RCC 7860 (cell line): ENCODE measurements at regions not wholly inside any gene's neighbourhood (a gene's known extent, or its start where the extent isn't known, plus 50 kb on each side); places are given as distances from the start of the nearest gene placed in this dataset.
"Not testable (repeated sequence)": the region's sequence is repeated elsewhere in the genome, so short reads cannot be mapped to it uniquely, and the experiment has no call there.

Experiments used
- DNase-seq: peaks from one replicate; pipeline ENCODE4 v3.0.0-alpha.2; 2015; ENCODE audit warnings: low spot score
- FAIRE-seq: peaks from 2 replicates; lab custom pipeline; 2012; peaks lifted over from hg19 to GRCh38; lab: Jason Lieb, UNC

DNA sequence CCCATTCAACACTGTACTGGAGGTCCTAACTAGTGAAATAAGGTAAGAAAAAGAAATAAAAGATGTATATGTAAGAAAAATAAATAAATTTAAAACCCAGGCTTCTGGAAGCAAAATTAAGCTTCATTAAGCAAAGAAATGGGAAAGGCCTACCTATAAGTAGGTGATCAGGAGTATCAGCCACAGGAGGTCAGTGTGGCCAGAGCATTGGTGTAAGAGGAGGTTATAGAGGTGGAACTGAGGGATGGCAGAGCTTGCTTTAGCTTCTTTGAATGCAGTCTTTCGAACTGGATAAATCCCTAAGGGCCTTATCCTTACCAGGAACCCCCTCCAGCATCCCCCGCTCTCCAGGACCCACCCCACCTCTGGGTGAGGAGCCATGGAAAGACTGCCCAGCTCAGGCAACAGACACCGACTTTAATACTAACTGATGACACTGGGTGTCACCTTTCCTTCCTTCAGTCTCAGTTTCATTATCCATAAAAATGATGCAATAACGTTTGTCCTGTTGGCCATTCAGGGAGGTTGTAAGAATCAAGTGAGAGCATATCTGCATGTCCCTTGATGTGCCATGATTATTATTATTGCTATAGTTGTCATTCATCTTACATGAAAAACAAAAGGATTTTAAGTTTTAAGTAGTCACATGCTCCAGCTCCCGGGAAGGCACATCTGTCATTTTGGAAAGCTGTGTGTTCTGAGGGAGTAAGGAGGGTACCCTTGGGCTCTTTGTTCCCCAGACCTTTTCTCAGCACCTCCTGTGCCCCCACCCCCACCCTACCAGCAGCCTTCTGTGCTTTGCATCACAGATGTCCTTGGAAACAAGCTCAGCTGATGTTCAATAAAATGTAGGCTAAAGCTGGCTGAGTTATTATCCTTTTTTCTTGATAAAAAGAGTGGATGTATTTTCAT lies 50.8 kb upstream of the CTNNA1 start:
- DNase-seq: no peak

GRCh38 chr5:138701678-138702077 lies 51.5 kb upstream of the CTNNA1 start:
- no peak for FAIRE-seq
- no peak for DNase-seq

More for the DNA sequence above, 50.8 kb upstream of the CTNNA1 start:
- no peak for FAIRE-seq

DNA sequence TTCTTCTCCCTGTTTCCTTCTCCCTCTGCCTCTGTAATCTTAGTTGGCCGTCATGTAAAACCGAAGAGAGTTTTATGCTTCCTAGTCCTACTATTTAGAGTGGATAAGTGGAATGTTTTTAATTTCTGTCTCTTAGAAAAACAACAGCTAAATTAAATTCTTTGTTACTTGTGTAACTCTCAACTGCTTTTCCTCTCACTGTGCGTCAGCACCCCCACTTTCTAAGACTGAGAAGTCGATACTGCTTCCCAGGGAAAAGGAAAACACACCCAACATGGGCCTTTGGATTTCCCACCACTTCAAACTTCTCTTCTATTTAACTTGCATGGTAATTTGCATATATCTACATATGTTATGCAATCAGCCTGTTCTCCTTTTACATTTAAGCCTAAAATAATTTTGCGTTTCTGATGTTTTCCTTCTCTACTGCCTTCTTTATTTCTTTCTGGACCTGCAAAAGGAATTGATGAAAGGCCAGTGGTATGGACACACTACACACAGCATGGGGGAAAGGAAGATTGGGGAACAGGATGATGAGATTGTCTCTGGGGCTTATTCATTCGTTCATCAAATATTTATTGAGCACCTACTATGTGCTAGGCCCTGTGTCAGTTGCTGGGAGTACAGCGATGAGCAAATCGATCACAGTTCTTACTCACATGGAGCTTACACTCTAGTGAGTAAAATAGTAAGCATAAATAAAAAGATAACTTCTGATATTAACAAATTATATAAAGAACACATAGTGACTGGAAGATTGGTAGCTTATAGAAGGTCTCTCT lies 52.5 kb upstream of the CTNNA1 start:
- DNase-seq: no peak
- FAIRE-seq: no peak

DNA sequence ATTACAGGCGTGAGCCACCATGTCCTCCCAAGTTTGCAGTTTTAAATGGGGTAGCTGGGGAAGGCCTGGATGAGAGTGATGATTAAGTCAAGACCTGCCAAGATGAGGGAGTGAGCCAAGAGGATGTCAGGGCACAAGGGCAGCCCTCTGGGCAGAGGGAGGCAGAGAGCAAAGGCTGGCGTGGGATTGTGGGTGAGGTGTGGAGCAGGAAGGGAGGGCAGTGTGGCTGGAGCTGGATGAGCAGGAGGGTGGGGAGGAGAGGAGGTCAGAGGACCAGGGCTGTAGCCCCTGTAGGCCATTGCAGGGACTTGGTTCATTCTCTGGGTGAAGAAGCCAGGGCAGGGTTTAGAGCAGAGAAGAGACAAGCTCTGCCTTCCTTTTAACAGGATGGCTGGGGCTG lies 53.7 kb upstream of the CTNNA1 start:
- FAIRE-seq: no peak
- peak; percentile 19 for DNase-seq

- no peak for DNase-seq
- no peak for FAIRE-seq
Measured at GRCh38 chr5:138698713-138699112, 54.5 kb upstream of the CTNNA1 start.

- no peak for FAIRE-seq
- no peak for DNase-seq
Measured at GRCh38 chr5:138697720-138698360, 55.4 kb upstream of the CTNNA1 start.

DNA sequence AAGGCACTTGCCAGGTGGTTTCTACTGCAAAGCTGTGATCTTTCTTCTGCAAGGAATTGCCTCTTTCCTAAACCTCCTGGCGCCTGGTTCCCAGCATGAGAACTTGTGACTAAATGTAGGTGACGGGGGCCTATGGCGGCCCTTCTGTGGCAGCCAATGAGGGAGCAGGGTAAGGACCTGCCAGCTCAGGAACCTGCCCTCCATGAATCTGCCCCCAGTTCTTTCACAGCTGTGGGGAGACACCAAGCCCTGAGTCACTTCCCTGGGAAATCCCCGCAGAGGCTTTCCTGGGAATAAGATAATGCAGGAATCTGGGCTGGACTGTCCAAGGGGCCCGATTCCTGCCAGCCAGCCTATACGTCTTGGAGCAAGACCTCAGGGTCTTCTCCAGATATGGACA lies 56.7 kb upstream of the CTNNA1 start:
- FAIRE-seq: peak; percentile 93
- DNase-seq: peak; percentile 96

GRCh38 chr5:138695781-138696180 lies 57.4 kb upstream of the CTNNA1 start:
- DNase-seq (no peak), FAIRE-seq (no peak)

DNA sequence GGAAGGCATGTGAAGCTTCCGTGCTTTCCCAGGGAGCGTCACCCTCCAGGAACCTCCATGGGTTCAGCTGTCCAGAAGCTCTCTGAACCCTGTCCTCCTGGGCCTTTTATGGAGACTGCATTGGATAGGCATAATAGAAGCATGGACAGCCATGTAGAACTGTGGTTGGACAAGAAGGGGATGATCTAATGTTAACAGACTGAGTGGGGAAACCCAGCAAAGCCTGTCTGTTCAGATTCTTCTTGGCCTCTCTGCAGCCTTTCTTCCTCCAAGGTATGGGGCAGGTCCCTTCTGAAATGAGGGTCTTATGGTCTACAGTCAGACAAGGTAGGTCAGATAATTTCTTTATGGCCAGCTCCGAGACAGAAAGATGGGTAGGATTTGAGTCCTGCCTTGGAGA lies 59.1 kb upstream of the CTNNA1 start:
- FAIRE-seq (no peak), DNase-seq (no peak)

DNA sequence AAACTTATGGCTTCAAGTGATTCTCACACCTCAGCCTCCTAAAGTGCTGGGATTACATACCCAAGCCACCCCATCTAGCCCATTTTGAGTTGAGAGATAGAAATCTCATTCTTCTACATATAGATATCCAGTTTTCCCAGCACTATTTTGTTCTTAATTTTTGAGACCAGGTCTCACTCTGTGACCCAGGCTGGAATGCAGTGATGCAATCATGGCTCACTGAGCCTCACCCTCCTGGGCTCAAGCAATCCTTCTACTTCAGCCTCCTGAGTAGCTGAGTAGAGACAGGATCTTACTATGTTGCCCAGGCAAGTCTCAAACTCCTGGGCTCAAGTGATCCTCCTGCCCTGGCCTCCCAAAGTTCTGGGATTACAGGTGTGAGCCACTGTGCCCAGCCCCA lies 60.9 kb upstream of the CTNNA1 start:
- no peak for FAIRE-seq
- DNase-seq: no peak

DNA sequence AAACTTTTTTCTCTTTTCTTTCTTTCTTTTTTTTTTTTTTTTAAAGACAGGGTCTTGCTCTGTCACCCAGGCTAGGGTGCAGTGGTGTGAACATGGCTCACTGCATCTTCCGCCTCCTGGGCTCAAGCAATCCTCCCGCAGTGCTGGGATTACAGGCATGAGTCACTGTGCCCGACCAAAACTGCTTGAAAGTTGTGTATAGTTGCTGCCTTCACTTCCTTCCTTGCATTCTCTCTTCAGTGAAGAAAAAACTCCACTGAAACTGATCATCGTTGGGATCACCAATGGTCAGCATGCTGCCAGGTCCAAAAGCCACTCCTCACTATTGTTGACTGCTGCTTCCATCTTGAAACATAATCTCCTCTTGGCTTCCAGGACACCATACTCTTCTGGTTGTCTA lies 66.6 kb upstream of the CTNNA1 start:
- FAIRE-seq: peak; percentile 78
- peak; percentile 59 for DNase-seq

GRCh38 chr5:138685193-138685745 lies 68.0 kb upstream of the CTNNA1 start:
- no peak for FAIRE-seq
- no peak for DNase-seq

GRCh38 chr5:138682462-138682861 lies 70.8 kb upstream of the CTNNA1 start:
- not testable (repeated sequence) for FAIRE-seq, DNase-seq

DNA sequence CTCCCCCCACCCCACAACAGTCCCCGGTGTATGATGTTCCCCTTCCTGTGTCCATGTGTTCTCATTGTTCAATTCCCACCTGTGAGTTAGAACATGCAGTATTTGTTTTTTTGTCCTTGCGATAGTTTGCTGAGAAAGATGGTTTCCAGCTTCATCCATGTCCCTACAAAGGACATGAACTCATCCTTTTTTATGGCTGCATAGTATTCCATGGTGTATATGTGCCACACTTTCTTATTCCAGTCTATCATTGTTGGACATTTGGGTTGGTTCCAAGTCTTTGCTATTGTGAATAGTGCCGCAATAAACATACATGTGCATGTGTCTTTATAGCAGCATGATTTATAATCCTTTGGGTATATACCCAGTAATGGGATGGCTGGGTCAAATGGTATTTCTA lies 74.4 kb upstream of the CTNNA1 start:
- not testable (repeated sequence) for FAIRE-seq, DNase-seq

GRCh38 chr5:138677782-138678181 lies 75.4 kb upstream of the CTNNA1 start:
- FAIRE-seq (no peak), DNase-seq (no peak)

DNA sequence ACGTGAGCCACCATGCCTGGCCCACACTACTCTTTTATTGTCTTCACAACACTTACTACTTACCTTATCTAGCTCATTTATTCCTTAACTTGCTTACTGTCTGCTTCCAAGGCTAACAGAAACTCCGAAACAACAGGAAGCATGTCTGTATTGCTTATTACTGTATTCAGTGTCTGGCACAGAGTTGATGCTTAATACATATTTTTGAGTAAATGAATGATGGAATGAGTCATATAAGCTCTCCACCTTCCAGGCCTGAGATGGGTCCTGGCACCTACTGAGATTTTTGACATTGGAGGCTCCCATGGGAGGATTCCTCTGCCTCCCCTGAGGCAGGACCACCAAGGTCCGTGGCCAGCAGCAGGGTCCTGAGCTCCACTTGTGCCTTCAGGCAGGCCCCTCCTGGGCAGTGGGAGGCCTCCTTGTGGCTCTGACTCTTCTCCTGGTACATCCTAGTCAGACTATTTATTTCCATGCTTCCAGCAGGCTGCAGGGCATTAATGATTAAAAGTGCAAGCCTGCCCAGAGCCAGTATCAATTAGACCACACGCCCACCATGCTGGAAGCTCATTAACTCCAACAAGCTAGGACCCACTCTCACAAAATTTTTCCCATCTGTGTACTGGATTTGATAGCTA lies 76.5 kb upstream of the CTNNA1 start:
- no peak for FAIRE-seq
- no peak for DNase-seq

DNA sequence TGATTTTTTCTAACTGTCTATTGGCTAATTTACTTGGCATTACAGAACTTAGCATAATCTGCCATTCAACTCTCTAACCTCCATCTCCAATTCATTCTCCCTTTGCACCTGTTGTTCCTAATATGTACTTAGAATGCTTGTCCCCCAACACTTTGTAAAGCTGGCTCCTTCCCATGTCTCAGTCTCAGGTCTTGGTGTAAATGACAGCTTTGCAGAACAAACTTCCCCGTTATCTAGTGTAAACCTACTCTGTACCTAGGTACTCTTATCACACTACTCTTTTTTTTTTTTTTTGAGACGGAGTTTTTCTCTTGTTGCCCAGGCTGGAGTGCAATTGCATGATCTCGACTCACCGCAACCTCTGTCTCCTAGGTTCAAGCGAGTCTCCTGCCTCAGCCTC lies 77.2 kb upstream of the CTNNA1 start:
- FAIRE-seq (no peak), DNase-seq (no peak)

DNA sequence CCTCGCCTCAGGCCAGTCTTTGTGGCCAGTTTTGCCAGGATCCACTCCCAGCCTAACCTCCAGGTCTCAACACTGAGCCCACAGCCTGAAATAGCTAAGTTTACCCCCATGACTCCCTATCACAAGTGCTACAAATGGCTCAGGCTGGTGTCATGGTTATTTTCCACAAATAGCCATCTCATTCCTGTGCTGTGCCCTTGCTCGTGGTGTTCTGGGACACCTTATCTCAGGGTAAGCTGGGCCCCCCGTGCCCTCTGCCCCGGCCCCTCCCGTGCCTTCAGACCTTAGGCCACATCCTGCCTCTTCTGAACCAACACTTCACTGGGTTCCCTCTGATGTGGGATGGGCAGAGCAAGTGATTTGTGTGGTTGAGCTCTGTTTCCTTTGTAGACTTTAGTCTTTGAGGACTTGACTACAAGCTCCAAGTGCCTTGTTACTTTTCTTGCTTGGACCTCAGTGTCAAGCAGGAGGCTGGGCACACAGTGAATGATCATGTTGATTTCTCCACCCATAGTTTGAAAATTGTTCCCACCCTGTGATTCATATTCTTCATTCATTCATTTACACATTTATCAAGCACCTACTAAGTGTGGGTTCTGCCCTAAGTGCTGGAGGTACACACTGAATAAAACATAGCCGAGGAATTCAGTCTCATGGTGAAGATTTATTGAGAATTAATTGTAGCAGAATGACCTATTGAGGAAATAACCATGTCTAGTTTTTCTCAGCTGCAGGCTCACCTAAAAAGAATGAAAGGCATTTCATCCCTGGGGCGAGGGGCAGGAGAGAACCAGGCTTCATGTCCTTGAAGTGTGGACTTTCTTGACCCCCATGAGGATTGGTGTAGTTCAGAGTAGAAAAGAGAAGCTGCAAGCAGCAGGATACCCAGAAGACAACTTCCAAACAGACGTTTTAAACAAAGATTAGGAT lies 84.5 kb upstream of the CTNNA1 start:
- no peak for DNase-seq
- FAIRE-seq: no peak

GRCh38 chr5:138667782-138668331 lies 85.4 kb upstream of the CTNNA1 start:
- FAIRE-seq: not testable (repeated sequence)

More at GRCh38 chr5:138667782-138668331, 85.4 kb upstream of the CTNNA1 start:
- not testable (repeated sequence) for DNase-seq
